B cell (primary cell): ENCODE measurements at regions not wholly inside any gene's neighbourhood (a gene's known extent, or its start where the extent isn't known, plus 50 kb on each side); places are given as distances from the start of the nearest gene placed in this dataset.

ENCODE experiments used
- ATAC-seq: fragments of 200-7000 bp; cut with Tn5 transposase; one replicate; pipeline ENCODE4 v1.10.0; 2021; ENCODE audit warnings: low read depth, mild to moderate bottlenecking, moderate number of reproducible peaks, moderate library complexity
- CTCF ChIA-PET: fragments of 350-600 bp; sonication (Branson Sonifier 250); formaldehyde crosslinking; loops from one replicate; lab custom pipeline; 2021; ENCODE audit warnings: antibody characterized with exemption, inconsistent platforms; lab: Charles Lee
- POLR2A ChIA-PET: fragments of 350-600 bp; sonication (Branson Sonifier 250); formaldehyde crosslinking; loops from one replicate; lab custom pipeline; 2021; ENCODE audit warnings: antibody characterized with exemption; lab: Charles Lee
- DNase-seq: peaks from one replicate; pipeline ENCODE4 v3.0.0; 2013
- H2AFZ ChIP-seq: 2 replicates; pipeline ENCODE4 v1.6.1; 2012; ENCODE audit warnings: mild to moderate bottlenecking, low read depth, low read length; ENCODE audit not compliant: insufficient read depth, poor library complexity, severe bottlenecking
- H3K27ac ChIP-seq, 2 donors: 1 replicate in 1 of 2; 2 replicates in 1 of 2; pipeline ENCODE4 v1.5.1; 2012 to 2013; ENCODE audit warnings: low read length in 2 of 2, mild to moderate bottlenecking in 2 of 2, moderate library complexity in 1 of 2
- H3K27me3 ChIP-seq, 4 experiments: fragments of 200-600 bp in 1 of 4; sonication (generic) in 1 of 4; replicated peaks in 1 of 4; 1 replicate in 2 of 4; 2 replicates in 2 of 4; pipeline versions ENCODE4 v1.6.1 to v1.7.0; 2013 to 2016; ENCODE audit warnings: low read length in 3 of 4, mild to moderate bottlenecking in 2 of 4, mixed read lengths in 1 of 4, moderate library complexity in 1 of 4; ENCODE audit not compliant: insufficient read depth in 4 of 4, control insufficient read depth in 3 of 4; ENCODE audit errors: control extremely low read depth in 1 of 4
- H3K36me3 ChIP-seq, 2 experiments: replicated peaks in 1 of 2; 1 replicate in 1 of 2; 2 replicates in 1 of 2; pipeline versions ENCODE4 v1.6.1 to v1.7.1; 2013; ENCODE audit warnings: low read length in 1 of 2; ENCODE audit not compliant: insufficient read depth in 2 of 2, control insufficient read depth in 1 of 2; ENCODE audit errors: control extremely low read depth in 1 of 2, extremely low read depth in 1 of 2
- H3K4me1 ChIP-seq, 2 donors: fragments of 200-600 bp in 1 of 2; sonication (generic) in 1 of 2; 1 replicate in 1 of 2; 2 replicates in 1 of 2; pipeline versions ENCODE4 v1.5.1 to v1.6.1; 2013 to 2017; ENCODE audit warnings: low read length in 2 of 2; ENCODE audit not compliant: control insufficient read depth in 2 of 2, insufficient read depth in 2 of 2
- H3K4me2 ChIP-seq: replicated peaks from 2 replicates; pipeline ENCODE3; 2012; ENCODE audit warnings: mild to moderate bottlenecking, low read depth, low read length; ENCODE audit not compliant: poor library complexity, severe bottlenecking
- H3K4me3 ChIP-seq, 5 experiments: fragments of 200-600 bp in 1 of 5; sonication (generic) in 1 of 5; 1 replicate in 3 of 5; 2 replicates in 2 of 5; pipeline versions ENCODE4 v1.5.1 to v1.7.0; 2011 to 2016; ENCODE audit warnings: low read length in 4 of 5, mild to moderate bottlenecking in 4 of 5, low read depth in 2 of 5, control low read depth in 1 of 5, moderate library complexity in 1 of 5; ENCODE audit not compliant: insufficient read depth in 1 of 5; ENCODE audit errors: control extremely low read depth in 1 of 5, extremely low read depth in 1 of 5
- H3K79me2 ChIP-seq: fragments of 200-600 bp; sonication (generic); one replicate; pipeline ENCODE4 v1.6.0; 2016; ENCODE audit warnings: low read length; ENCODE audit not compliant: control insufficient read depth, insufficient read depth
- H3K9ac ChIP-seq: fragments of 200-600 bp; sonication (generic); 2 replicates; pipeline ENCODE4 v1.6.1; 2017; ENCODE audit warnings: mild to moderate bottlenecking, low read length, moderate library complexity
- H3K9me3 ChIP-seq, 3 donors: one replicate each; pipeline versions ENCODE4 v1.6.1 to v1.7.1; 2013; ENCODE audit warnings: low read length in 2 of 3; ENCODE audit not compliant: control insufficient read depth in 2 of 3, insufficient read depth in 1 of 3; ENCODE audit errors: control extremely low read depth in 1 of 3
- H4K20me1 ChIP-seq: 2 replicates; pipeline ENCODE4 v1.6.0; 2012; ENCODE audit warnings: mild to moderate bottlenecking, low read length; ENCODE audit not compliant: insufficient read depth, control insufficient read depth, poor library complexity, severe bottlenecking
- H3K27ac Mint-ChIP-seq: one replicate; pipeline ENCODE4 v1.8.0; 2021; ENCODE audit warnings: mixed read lengths
- H3K27me3 Mint-ChIP-seq: one replicate; pipeline ENCODE4 v1.8.0; 2021; ENCODE audit warnings: mixed read lengths
- H3K4me1 Mint-ChIP-seq: one replicate; pipeline ENCODE4 v1.8.0; 2021; ENCODE audit warnings: mixed read lengths
- H3K4me3 Mint-ChIP-seq: one replicate; pipeline ENCODE4 v1.8.0; 2021; ENCODE audit warnings: mixed read lengths
- H3K9me3 Mint-ChIP-seq: one replicate; pipeline ENCODE4 v1.8.0; 2022; ENCODE audit warnings: mixed read lengths; ENCODE audit not compliant: insufficient read depth
- CTCF ChIP-seq: fragments of 200-600 bp; IDR thresholded peaks from one replicate; pipeline ENCODE4 v1.8.0; 2022; ENCODE audit warnings: antibody characterized with exemption, mild to moderate bottlenecking
- EZH2 ChIP-seq: IDR thresholded peaks from 2 replicates; pipeline ENCODE4 v1.6.1; 2012; ENCODE audit warnings: borderline replicate concordance, low read depth, mild to moderate bottlenecking, moderate library complexity, low read length; ENCODE audit not compliant: insufficient read depth, poor library complexity, severe bottlenecking
- WGBS: methylation state at CpG from one replicate; pipeline ENCODE4 v1.1.5; 2013; ENCODE audit warnings: missing lambda C conversion rate; ENCODE audit not compliant: insufficient coverage; 5-methylcytosine and 5-hydroxymethylcytosine counted together
- intact Hi-C: fragments of 100-400 bp; cut with micrococcal nuclease; formaldehyde crosslinking; loops from one replicate; pipeline ENCODE4 v1.10.0; 2022

GRCh38 chr13:61508936-61509335 is 93.3 kb upstream of the PCDH20 start:
- H4K20me1 ChIP-seq, result no peaks in the 10 kb centered on the region
- intact Hi-C loops, result no loop called here
- H3K4me3 ChIP-seq, result no peak overlapping the region
- H3K4me2 ChIP-seq, result no peak overlapping the region
- no peak overlapping the region for H3K27ac ChIP-seq
- H3K9ac ChIP-seq, result no peak overlapping the region
- no peak overlapping the region for H3K4me3 Mint-ChIP-seq
- no peaks in the 10 kb centered on the region for H3K36me3 ChIP-seq
- no peaks in the 10 kb centered on the region for H3K27me3 Mint-ChIP-seq
- DNase-seq (no peak), ATAC-seq (no peak)
- peaks cover 3% of the 10 kb centered on the region for H3K9me3 Mint-ChIP-seq
- WGBS, result 100% methylated on average over 1 of the region's 2 CpGs
- H2AFZ ChIP-seq, result no peak overlapping the region
- H3K27me3 ChIP-seq, result no peaks in the 10 kb centered on the region
- no peaks in the 10 kb centered on the region for H3K79me2 ChIP-seq
- TF ChIP-seq EZH2, result no peak
- no peak for TF ChIP-seq CTCF
- H3K27ac Mint-ChIP-seq, result no peak overlapping the region
- no peaks in the 10 kb centered on the region for H3K4me1 Mint-ChIP-seq
- no peaks in the 10 kb centered on the region for H3K4me1 ChIP-seq
- ChIA-PET CTCF (no interaction called here), POLR2A (no interaction called here)
- H3K9me3 ChIP-seq, result no peaks in the 10 kb centered on the region

GRCh38 chr13:61500176-61500575 is 84.5 kb upstream of the PCDH20 start:
- no peak overlapping the region for H3K4me3 Mint-ChIP-seq
- Histone ChIP-seq H3K4me2 (no peak overlapping the region), H3K9me3 (no peaks in the 10 kb centered on the region), H3K27ac (no peak overlapping the region), H3K27me3 (no peaks in the 10 kb centered on the region), H2AFZ (no peak overlapping the region), H3K79me2 (no peaks in the 10 kb centered on the region), H3K4me3 (no peak overlapping the region), H4K20me1 (no peaks in the 10 kb centered on the region), H3K9ac (no peak overlapping the region), H3K4me1 (no peaks in the 10 kb centered on the region), H3K36me3 (no peaks in the 10 kb centered on the region)
- H3K27me3 Mint-ChIP-seq, result no peaks in the 10 kb centered on the region
- H3K27ac Mint-ChIP-seq, result no peak overlapping the region
- 20% methylated on average over 1 of the region's 1 CpG for WGBS
- ChIA-PET CTCF (no interaction called here), POLR2A (no interaction called here)
- DNase-seq (no peak), ATAC-seq (no peak)
- peaks cover 6% of the 10 kb centered on the region for H3K9me3 Mint-ChIP-seq
- no peaks in the 10 kb centered on the region for H3K4me1 Mint-ChIP-seq
- TF ChIP-seq EZH2 (no peak), CTCF (no peak)
- intact Hi-C loops, result no loop called here
